CD14-positive monocyte (primary cell): ENCODE measurements at regions not wholly inside any gene's neighbourhood (a gene's known extent, or its start where the extent isn't known, plus 50 kb on each side); places are given as distances from the start of the nearest gene placed in this dataset.

Source experiments
- DNase-seq, 3 donors: peaks; one replicate each; pipeline ENCODE4 v3.0.0-alpha.2; 2011 to 2022
- H2AFZ ChIP-seq: 2 replicates; pipeline ENCODE4 v1.6.0; 2012; ENCODE audit warnings: mild to moderate bottlenecking, low read depth, low read length, inconsistent platforms; ENCODE audit not compliant: insufficient read depth, poor library complexity, severe bottlenecking
- H3K27ac ChIP-seq, 2 donors: 1 replicate in 1 of 2; 2 replicates in 1 of 2; pipeline ENCODE4 v1.5.1; 2012 to 2013; ENCODE audit warnings: low read length in 2 of 2, control low read depth in 1 of 2, inconsistent platforms in 1 of 2, low read depth in 1 of 2, mild to moderate bottlenecking in 1 of 2
- H3K27me3 ChIP-seq, 2 donors: one replicate each; pipeline versions ENCODE4 v1.6.0 to v1.6.1; 2011 to 2013; ENCODE audit warnings: low read length in 2 of 2; ENCODE audit not compliant: control insufficient read depth in 2 of 2, insufficient read depth in 2 of 2
- H3K36me3 ChIP-seq, 2 donors: replicated peaks in 1 of 2; 1 replicate in 1 of 2; 2 replicates in 1 of 2; pipeline versions ENCODE4 v1.5.1 to v1.6.1; 2012 to 2013; ENCODE audit warnings: low read length in 2 of 2, control low read depth in 1 of 2, inconsistent platforms in 1 of 2, mild to moderate bottlenecking in 1 of 2; ENCODE audit not compliant: insufficient read depth in 2 of 2, control insufficient read depth in 1 of 2
- H3K4me1 ChIP-seq, 2 donors: 1 replicate in 1 of 2; 2 replicates in 1 of 2; pipeline versions ENCODE4 v1.5.1 to v1.6.1; 2012 to 2013; ENCODE audit warnings: low read length in 2 of 2, control low read depth in 1 of 2, inconsistent platforms in 1 of 2, mild to moderate bottlenecking in 1 of 2, moderate library complexity in 1 of 2; ENCODE audit not compliant: insufficient read depth in 2 of 2, control insufficient read depth in 1 of 2
- H3K4me2 ChIP-seq: replicated peaks from 2 replicates; pipeline ENCODE3; 2012; ENCODE audit warnings: low read length, moderate library complexity, mild to moderate bottlenecking; ENCODE audit not compliant: poor library complexity, severe bottlenecking; ENCODE audit errors: extremely low read depth
- H3K4me3 ChIP-seq, 3 experiments: fragments of 200-600 bp in 1 of 3; sonication (generic) in 1 of 3; replicated peaks in 1 of 3; 1 replicate in 2 of 3; 2 replicates in 1 of 3; pipeline ENCODE4 v1.5.1; 2011 to 2013; ENCODE audit warnings: low read length in 3 of 3, mild to moderate bottlenecking in 3 of 3, control low read depth in 2 of 3, low read depth in 2 of 3, inconsistent platforms in 1 of 3, moderate library complexity in 1 of 3
- H3K79me2 ChIP-seq: 2 replicates; pipeline ENCODE4 v1.6.0; 2012; ENCODE audit warnings: mild to moderate bottlenecking, control low read depth, inconsistent platforms, low read length, moderate library complexity; ENCODE audit not compliant: insufficient read depth
- H3K9ac ChIP-seq: 2 replicates; pipeline ENCODE4 v1.6.0; 2017; ENCODE audit warnings: low read length, mild to moderate bottlenecking; ENCODE audit not compliant: insufficient read depth, poor library complexity, severe bottlenecking
- H3K9me3 ChIP-seq, 2 donors: replicated peaks in 1 of 2; 1 replicate in 1 of 2; 2 replicates in 1 of 2; pipeline versions ENCODE4 v1.5.1 to v1.6.1; 2012 to 2013; ENCODE audit warnings: low read length in 2 of 2, control low read depth in 1 of 2; ENCODE audit not compliant: control insufficient read depth in 1 of 2, insufficient read depth in 1 of 2
- H4K20me1 ChIP-seq: 2 replicates; pipeline ENCODE4 v1.6.0; 2012; ENCODE audit warnings: mild to moderate bottlenecking, low read length, control low read depth, moderate library complexity; ENCODE audit not compliant: insufficient read depth
- H3K27ac Mint-ChIP-seq, 7 donors: one replicate each; pipeline ENCODE4 v1.8.0; 2020; ENCODE audit warnings: mild to moderate bottlenecking in 7 of 7, mixed read lengths in 7 of 7, moderate library complexity in 6 of 7, inconsistent platforms in 2 of 7
- H3K27me3 Mint-ChIP-seq, 3 donors: one replicate each; pipeline ENCODE4 v1.8.0; 2021 to 2022; ENCODE audit warnings: low read depth in 3 of 3, mild to moderate bottlenecking in 3 of 3, mixed read lengths in 3 of 3, moderate library complexity in 3 of 3, inconsistent platforms in 1 of 3
- H3K36me3 Mint-ChIP-seq, 2 donors: one replicate each; pipeline ENCODE4 v1.8.0; 2020; ENCODE audit warnings: mixed read lengths in 2 of 2, inconsistent platforms in 1 of 2, mild to moderate bottlenecking in 1 of 2
- H3K4me1 Mint-ChIP-seq: one replicate; pipeline ENCODE4 v1.8.0; 2020; ENCODE audit warnings: mild to moderate bottlenecking, mixed read lengths
- H3K4me3 Mint-ChIP-seq, 2 donors: one replicate each; pipeline ENCODE4 v1.8.0; 2020; ENCODE audit warnings: mild to moderate bottlenecking in 2 of 2, mixed read lengths in 2 of 2, moderate library complexity in 1 of 2
- H3K9me3 Mint-ChIP-seq, 7 donors: one replicate each; pipeline ENCODE4 v1.8.0; 2020 to 2022; ENCODE audit warnings: mixed read lengths in 7 of 7, mild to moderate bottlenecking in 6 of 7, moderate library complexity in 6 of 7, inconsistent platforms in 2 of 7
- WGBS: methylation state at CpG from one replicate; pipeline ENCODE4 v1.1.5; 2013; ENCODE audit warnings: missing lambda C conversion rate; ENCODE audit not compliant: insufficient coverage; 5-methylcytosine and 5-hydroxymethylcytosine counted together
- intact Hi-C, 2 donors: fragments of 100-400 bp; cut with micrococcal nuclease; formaldehyde crosslinking; loops; one replicate each; pipeline versions ENCODE4 v1.15.0 to v1.15.1; 2023
- TF ChIP-seq, protein P1 (sequence below): fragments of 200-600 bp; IDR thresholded peaks from one replicate; pipeline ENCODE4 v1.8.0; 2022; ENCODE audit warnings: antibody characterized with exemption, mild to moderate bottlenecking

DNA sequence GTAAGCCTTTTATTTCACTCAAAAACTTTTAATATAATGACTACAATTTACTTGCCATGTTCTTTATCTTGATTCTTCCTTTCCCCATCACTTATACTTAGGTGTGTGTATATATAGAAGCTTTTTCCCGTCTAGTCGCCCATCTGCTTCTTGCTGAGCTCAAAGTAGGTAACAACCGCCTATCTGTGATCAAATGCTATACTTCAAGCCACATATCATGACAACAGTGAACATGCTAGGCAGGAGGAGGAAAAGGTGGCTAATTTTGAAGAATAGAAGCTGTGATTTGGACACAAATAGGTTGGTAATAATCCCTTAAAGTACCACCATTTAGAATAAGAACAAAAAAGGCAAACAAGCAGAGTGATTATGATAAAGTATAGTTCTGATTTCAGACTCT, 367.3 kb upstream of the CHRM2 start:
- H2AFZ ChIP-seq = no peak overlapping the region
- H3K4me3 ChIP-seq = no peak overlapping the region
- peaks cover 0 to 5% (median 2%) of the 10 kb centered on the region in 7 donors for H3K9me3 Mint-ChIP-seq
- peaks cover 4 to 6% of the 10 kb centered on the region in 2 donors for H3K9me3 ChIP-seq
- WGBS = no CpG with 5 or more reads among the region's 3 CpGs
- no peaks in the 10 kb centered on the region for H3K4me1 Mint-ChIP-seq
- no peaks in the 10 kb centered on the region for H4K20me1 ChIP-seq
- no peak overlapping the region for H3K4me2 ChIP-seq
- no peak overlapping the region for H3K9ac ChIP-seq
- no peaks in the 10 kb centered on the region for H3K36me3 Mint-ChIP-seq
- H3K79me2 ChIP-seq = no peaks in the 10 kb centered on the region
- H3K27me3 ChIP-seq = no peaks in the 10 kb centered on the region
- no peaks in the 10 kb centered on the region for H3K4me1 ChIP-seq
- no peaks in the 10 kb centered on the region for H3K36me3 ChIP-seq
- TF ChIP-seq, protein P1, sequence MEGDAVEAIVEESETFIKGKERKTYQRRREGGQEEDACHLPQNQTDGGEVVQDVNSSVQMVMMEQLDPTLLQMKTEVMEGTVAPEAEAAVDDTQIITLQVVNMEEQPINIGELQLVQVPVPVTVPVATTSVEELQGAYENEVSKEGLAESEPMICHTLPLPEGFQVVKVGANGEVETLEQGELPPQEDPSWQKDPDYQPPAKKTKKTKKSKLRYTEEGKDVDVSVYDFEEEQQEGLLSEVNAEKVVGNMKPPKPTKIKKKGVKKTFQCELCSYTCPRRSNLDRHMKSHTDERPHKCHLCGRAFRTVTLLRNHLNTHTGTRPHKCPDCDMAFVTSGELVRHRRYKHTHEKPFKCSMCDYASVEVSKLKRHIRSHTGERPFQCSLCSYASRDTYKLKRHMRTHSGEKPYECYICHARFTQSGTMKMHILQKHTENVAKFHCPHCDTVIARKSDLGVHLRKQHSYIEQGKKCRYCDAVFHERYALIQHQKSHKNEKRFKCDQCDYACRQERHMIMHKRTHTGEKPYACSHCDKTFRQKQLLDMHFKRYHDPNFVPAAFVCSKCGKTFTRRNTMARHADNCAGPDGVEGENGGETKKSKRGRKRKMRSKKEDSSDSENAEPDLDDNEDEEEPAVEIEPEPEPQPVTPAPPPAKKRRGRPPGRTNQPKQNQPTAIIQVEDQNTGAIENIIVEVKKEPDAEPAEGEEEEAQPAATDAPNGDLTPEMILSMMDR = no peak
- DNase-seq = no peak
- no peaks in the 10 kb centered on the region for H3K27me3 Mint-ChIP-seq
- H3K4me3 Mint-ChIP-seq = no peak overlapping the region
- no peak overlapping the region for H3K27ac ChIP-seq
- intact Hi-C loops = no loop called here
- H3K27ac Mint-ChIP-seq = no peak overlapping the region

DNA sequence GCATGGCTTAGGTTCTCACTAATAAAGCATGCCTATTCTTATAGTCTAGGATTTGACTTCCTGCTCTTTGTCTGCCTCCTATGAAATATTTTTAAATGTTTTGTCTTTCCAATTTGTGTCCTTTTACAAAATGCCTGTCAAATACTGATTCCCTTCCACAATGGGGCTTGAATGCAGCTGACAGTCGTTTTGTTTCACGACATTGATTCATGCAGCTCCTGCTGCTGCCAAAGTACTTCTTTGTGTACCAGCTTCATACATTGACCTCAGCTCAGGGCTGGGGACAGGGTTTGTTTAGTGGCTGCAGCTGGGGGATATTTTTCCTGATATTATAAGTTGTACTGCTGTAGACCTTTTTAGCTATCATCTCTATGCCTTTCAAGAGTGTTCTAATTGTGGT, 371.9 kb upstream of the CHRM2 start:
- no peak overlapping the region for H3K27ac Mint-ChIP-seq

More for the DNA sequence above, 371.9 kb upstream of the CHRM2 start:
- H3K9me3 ChIP-seq = peaks cover 3 to 5% of the 10 kb centered on the region in 2 donors
- no peak overlapping the region for H3K4me2 ChIP-seq
- intact Hi-C loops = no loop called here
- H3K4me3 ChIP-seq = no peak overlapping the region
- Mint-ChIP-seq H3K36me3 (no peaks in the 10 kb centered on the region), H3K27me3 (peaks cover 0 to 2% (median 0%) of the 10 kb centered on the region in 3 donors), H3K4me3 (no peak overlapping the region), H3K9me3 (peaks cover 0 to 5% (median 1%) of the 10 kb centered on the region in 7 donors), H3K4me1 (no peaks in the 10 kb centered on the region)
- H3K36me3 ChIP-seq = no peaks in the 10 kb centered on the region
- no peak overlapping the region for H2AFZ ChIP-seq
- DNase-seq = no peak
- WGBS = no CpG with 5 or more reads among the region's 2 CpGs
- H4K20me1 ChIP-seq = no peaks in the 10 kb centered on the region
- no peaks in the 10 kb centered on the region for H3K4me1 ChIP-seq
- no peaks in the 10 kb centered on the region for H3K79me2 ChIP-seq
- H3K27me3 ChIP-seq = no peaks in the 10 kb centered on the region
- H3K9ac ChIP-seq = no peak overlapping the region
- TF ChIP-seq, protein P1 = no peak
- no peak overlapping the region for H3K27ac ChIP-seq
